ENCODE measurements at regions not wholly inside any gene's neighbourhood (a gene's known extent, or its start where the extent isn't known, plus 50 kb on each side); places are given as distances from the start of the nearest gene placed in this dataset.
"Not testable (repeated sequence)": the region's sequence is repeated elsewhere in the genome, so short reads cannot be mapped to it uniquely, and the experiment has no call there.

GRCh38 chr6:11883471-11883870 is 104.9 kb upstream of the ADTRP start:
- TF ChIP-seq POLR2A, EP300, CTCF, POLR2AphosphoS5 (IDR thresholded peaks at IDR 0.05): not testable (repeated sequence)
